C4-2B (cell line): ENCODE measurements at regions not wholly inside any gene's neighbourhood (a gene's known extent, or its start where the extent isn't known, plus 50 kb on each side); places are given as distances from the start of the nearest gene placed in this dataset.

Experiments
- ZFX ChIP-seq: fragments of 450-650 bp; IDR thresholded peaks from 2 replicates; pipeline ENCODE4 v1.6.1; 2017
- TF ChIP-seq, protein P1 (sequence below): fragments of 450-650 bp; conservative IDR thresholded peaks from 2 replicates; pipeline ENCODE4 v1.5.1; 2017; ENCODE audit warnings: mild to moderate bottlenecking

DNA sequence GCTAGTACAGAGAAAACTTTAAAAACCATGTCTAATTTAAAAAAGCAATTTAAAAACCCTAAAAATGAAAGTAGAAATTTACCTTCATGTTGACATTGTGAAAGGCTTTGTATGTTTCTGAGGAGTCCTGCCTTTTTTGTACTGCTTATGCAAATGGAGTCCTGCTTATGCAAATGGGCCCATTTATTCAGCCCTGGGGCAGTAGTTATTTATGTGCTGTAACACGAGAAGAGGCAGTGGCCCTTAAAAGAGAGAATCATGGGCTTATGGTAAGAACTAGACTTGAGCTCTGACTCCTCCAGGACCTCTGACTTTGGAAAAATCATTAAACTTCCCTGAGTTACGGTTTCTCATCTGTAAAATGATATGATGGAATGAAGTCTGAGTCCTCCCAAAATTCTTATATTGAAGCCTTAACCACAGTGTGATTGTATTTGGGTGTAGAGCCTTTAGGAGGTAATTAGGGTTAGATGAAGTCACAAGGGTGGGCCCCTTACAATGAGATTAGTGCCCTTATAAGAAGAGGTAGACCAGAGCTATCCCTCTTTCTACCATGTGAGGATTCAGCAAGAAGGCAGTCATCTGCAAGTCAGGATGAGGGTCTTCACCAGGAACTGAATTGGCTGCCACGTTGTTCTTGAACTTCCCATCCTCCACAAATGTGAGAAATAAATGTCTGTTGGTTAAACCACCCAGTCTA is 447.8 kb upstream of the CD180 start:
- TF ChIP-seq, protein P1, sequence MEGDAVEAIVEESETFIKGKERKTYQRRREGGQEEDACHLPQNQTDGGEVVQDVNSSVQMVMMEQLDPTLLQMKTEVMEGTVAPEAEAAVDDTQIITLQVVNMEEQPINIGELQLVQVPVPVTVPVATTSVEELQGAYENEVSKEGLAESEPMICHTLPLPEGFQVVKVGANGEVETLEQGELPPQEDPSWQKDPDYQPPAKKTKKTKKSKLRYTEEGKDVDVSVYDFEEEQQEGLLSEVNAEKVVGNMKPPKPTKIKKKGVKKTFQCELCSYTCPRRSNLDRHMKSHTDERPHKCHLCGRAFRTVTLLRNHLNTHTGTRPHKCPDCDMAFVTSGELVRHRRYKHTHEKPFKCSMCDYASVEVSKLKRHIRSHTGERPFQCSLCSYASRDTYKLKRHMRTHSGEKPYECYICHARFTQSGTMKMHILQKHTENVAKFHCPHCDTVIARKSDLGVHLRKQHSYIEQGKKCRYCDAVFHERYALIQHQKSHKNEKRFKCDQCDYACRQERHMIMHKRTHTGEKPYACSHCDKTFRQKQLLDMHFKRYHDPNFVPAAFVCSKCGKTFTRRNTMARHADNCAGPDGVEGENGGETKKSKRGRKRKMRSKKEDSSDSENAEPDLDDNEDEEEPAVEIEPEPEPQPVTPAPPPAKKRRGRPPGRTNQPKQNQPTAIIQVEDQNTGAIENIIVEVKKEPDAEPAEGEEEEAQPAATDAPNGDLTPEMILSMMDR: no peak
- no peak for TF ChIP-seq ZFX
